ENCODE measurements at regions not wholly inside any gene's neighbourhood (a gene's known extent, or its start where the extent isn't known, plus 50 kb on each side); places are given as distances from the start of the nearest gene placed in this dataset.

DNA sequence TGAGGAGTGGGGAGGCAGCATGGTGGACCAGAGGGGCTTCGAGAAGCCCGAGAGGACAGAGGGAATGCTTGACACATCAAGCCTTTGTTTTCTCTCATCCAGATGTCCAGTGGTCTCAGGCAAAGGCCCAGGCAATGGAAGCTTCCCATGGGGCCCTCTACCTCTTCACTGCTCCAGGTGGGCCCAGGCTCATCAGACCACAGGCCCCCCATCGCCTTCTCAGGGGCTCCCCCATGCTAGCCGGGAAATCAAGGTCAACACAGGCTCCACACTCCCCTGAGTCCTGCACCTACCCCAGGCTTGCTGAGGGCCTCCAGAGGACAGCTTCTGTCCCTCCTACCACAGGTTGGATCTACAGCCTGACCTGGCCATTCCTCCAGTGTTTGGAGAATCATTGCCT, 157.5 kb downstream of the CHST1 start:
- TF ChIP-seq EP300 (IDR thresholded peaks at IDR 0.05) = no peak
- TF ChIP-seq POLR2AphosphoS5 (IDR thresholded peaks at IDR 0.05) = no peak
- TF ChIP-seq, protein P1, sequence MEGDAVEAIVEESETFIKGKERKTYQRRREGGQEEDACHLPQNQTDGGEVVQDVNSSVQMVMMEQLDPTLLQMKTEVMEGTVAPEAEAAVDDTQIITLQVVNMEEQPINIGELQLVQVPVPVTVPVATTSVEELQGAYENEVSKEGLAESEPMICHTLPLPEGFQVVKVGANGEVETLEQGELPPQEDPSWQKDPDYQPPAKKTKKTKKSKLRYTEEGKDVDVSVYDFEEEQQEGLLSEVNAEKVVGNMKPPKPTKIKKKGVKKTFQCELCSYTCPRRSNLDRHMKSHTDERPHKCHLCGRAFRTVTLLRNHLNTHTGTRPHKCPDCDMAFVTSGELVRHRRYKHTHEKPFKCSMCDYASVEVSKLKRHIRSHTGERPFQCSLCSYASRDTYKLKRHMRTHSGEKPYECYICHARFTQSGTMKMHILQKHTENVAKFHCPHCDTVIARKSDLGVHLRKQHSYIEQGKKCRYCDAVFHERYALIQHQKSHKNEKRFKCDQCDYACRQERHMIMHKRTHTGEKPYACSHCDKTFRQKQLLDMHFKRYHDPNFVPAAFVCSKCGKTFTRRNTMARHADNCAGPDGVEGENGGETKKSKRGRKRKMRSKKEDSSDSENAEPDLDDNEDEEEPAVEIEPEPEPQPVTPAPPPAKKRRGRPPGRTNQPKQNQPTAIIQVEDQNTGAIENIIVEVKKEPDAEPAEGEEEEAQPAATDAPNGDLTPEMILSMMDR (IDR thresholded peaks at IDR 0.05) = no peak

Measured in gastroesophageal sphincter (tissue), 3 donors.